HG03565 (cell line): ENCODE measurements at regions not wholly inside any gene's neighbourhood (a gene's known extent, or its start where the extent isn't known, plus 50 kb on each side); places are given as distances from the start of the nearest gene placed in this dataset.

Source experiments
- ATAC-seq: cut with Tn5 transposase; IDR thresholded peaks from one replicate; pipeline ENCODE4 v1.9.1; 2021; ENCODE audit warnings: mild to moderate bottlenecking, moderate library complexity; ENCODE audit not compliant: unreplicated experiment

- no peak for ATAC-seq
Measured at GRCh38 chr5:104774372-104774771, 1211.8 kb upstream of the NUDT12 start.

DNA sequence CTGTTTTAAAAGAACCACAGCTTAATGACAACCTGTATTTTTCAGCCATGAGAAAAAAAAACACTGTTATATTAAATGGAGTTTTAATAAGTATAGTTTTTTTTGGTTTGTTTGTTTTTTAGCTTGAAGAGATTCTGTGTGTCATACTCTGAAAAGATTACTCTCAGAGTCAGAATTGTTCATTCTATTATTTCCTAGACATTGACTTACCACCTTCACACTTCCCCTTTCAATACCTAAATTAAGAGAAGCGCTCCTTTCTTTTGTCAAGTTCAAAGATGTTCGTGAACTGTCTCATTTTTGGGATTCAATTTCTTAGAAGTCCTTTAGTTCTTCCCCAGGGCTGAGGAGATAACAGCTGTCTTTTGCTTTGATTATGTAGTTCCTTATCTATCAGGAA, 1201.6 kb upstream of the NUDT12 start:
- no peak for ATAC-seq

DNA sequence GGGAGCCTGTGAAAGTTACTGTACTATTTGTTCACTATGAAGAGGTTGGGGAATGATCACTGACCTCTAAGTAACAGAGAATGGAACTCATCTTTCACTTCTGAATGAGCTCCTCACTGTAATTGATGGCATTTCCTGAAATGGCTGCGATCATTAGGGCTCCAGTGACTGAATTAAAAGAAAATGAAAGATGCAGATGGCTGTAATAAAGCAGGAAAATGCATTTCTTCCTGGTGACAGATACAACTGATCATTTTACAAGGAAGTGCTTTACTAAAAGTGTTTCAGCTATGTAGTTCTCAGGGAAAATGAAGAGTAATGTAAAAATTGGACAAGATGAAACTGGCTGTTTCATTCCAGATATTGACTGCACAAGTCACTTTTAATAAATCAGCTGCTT, 1200.6 kb upstream of the NUDT12 start:
- ATAC-seq, result no peak

DNA sequence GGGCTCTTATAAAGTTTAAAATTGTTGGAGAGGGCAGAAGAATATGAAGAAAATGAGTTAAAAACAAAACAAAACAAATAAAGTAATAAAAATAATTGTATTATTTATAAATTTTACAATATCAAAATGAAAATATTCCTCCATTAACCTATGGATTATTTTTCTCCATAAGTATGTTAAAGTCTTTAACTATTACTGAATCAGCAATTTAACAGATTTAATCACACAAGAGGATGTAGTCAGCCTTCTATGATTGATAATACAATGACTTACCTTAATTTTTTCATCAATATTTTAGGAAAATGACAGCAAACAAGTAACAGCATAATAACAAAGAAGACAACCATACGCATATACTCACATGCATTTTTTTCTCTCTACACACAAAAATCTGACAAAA, 1195.3 kb upstream of the NUDT12 start:
- no peak for ATAC-seq

GRCh38 chr5:104755806-104756205, 1193.2 kb upstream of the NUDT12 start:
- no peak for ATAC-seq

DNA sequence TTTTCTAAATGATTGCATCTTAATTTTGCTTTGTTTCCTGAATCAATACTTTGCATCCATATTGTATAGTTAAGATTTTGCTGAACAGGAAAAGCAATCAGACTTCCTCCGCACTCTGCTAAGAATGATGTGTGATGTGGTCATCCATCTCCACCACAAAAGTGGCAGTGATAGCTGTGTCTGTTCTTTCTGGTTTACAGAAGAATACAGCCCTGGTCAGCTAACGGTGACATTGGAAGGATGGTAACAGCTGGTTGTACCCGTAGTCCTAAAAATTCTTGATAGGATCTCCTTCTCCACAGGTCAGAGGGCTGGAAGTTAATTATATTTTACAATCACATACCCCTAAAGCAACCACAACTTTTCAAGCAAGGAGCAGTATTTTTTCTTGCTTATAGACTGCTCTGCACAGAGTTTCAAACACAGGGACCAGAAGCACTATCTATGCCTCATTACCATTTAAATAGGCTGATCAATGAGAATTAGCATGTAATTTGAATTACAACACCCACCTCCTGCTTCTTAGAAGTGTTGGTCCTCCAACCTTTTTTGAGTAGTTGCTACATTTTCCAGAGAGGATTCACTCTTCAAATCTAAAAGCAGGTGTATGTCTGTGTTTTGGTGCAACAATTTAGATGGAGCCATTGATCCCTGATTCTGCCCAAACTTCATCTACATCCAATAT, 1191.9 kb upstream of the NUDT12 start:
- ATAC-seq, result no peak

- ATAC-seq, result no peak
Measured at GRCh38 chr5:104751969-104752368, 1189.4 kb upstream of the NUDT12 start.

DNA sequence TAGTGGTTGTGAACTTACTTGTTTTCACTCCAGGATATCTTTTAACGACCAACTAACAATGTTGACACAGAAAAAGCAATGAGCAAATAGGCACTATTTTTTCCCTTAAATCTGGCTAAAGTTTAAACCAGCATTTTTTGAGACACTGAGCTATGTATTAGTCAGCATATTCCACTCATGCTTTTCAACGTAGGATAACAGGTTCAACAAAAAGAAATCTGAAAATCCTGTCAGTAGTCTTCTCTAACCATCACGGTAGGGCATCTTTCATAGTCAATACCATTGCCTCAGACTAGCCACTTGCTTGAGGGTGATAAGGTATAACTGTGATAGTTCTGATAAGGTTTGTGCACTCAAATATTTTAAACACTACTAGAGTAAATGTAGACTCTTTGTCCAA, 1177.3 kb upstream of the NUDT12 start:
- no peak for ATAC-seq

DNA sequence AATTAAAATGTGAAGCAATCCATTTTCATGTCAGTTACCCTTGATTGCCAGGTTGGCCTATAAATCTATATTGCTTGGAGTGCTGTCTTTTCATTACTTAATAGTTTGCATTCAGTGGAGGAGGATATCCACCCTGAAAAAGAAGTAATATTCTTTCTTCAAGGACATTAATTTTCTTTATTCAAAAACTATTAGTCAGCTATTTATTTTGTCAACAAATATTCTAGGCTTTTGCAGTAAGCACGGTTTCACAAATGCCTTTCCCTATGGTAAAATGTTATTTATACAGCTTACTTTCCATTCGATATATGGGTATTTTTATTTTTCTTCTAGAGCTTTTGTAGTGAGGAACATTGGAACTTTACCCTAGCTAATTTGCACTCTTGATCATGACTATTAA, 1176.9 kb upstream of the NUDT12 start:
- no peak for ATAC-seq

DNA sequence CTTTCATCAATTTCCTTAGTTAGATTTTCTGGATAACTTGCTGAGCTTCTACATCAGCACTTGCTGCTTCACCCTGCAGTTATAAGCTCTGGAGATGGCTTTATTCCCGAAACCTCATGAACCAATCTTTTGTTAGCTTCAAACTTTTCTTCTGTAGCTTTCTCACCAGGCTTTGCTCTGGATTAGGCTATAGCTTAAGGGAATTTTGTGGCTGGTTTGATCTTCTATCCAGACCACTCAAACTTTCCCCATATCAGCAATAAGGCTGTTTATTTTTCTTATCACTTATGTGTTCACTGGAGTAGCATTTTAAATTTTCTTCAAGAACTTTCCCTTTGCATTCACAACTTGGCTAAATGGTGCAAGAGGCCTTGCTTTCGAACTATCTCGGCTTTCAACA, 1173.5 kb upstream of the NUDT12 start:
- no peak for ATAC-seq

GRCh38 chr5:104734046-104734445, 1171.5 kb upstream of the NUDT12 start:
- ATAC-seq, result no peak

DNA sequence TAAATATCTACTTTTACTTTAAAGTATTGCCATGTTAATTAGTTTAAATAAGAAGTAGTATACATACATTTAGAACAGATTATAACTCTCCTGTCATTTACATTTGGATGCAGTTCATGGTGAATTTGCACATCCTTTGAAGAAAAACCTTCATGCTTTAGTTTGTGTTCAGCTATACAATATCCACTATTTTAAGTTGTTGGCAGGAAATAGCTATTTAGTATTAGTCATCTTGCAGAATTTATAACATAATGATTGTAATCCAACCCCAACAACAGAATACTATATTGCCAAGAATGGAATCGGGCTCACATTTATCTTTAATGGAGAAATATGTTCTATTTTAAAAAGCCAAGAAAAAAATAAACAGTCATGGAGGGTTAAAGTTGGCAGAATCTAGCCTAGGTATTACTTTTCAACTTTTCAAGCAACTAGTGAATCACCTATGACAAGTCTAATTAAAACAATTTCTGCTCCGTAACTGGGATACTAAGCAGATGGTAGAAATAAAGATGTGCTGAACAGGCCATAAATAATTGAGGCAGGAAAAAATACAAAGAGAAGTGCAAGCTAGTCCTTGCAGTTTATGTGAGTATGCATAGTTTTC, 1170.6 kb upstream of the NUDT12 start:
- ATAC-seq, result no peak

DNA sequence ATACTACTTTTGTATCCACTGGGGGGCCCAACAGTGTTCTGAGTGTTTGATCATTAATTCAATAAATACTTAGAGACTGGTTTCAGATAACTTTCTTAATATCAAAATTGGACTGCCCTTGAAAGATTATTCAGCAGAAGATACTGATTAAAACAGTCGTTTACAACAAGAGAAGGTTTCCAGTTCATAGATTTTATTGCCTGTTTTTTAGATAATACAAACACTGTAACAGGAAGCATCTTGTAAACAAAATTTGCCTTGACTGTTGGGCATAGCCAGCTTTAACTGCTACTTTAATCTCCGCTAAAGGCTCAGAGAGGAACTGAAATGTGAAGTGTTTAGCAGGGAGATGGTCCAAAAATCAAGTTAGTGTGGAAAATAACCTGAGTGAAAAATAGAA, 1168.7 kb upstream of the NUDT12 start:
- ATAC-seq, result no peak

- no peak for ATAC-seq
Measured at GRCh38 chr5:104708027-104708426, 1145.4 kb upstream of the NUDT12 start.

GRCh38 chr5:104706600-104706999, 1144.0 kb upstream of the NUDT12 start:
- no peak for ATAC-seq

DNA sequence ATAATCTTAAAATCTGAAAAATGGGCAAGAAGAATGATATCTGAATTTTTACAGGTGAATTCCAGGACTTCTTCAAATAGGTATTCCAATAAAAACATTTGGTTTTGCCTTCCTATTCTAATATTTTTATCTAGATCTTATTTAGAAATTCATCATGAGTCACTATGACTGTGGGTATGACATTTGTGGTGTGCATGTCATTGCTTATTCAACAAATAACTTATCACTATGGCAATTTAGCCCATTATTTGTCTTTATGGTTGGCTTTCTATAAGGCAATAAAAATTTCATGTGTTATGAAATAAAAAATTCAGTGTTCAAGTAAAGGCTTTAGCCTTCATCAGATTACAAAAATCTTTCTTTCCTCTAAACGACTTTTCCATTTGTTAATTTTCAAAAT, 1139.6 kb upstream of the NUDT12 start:
- ATAC-seq, result no peak

DNA sequence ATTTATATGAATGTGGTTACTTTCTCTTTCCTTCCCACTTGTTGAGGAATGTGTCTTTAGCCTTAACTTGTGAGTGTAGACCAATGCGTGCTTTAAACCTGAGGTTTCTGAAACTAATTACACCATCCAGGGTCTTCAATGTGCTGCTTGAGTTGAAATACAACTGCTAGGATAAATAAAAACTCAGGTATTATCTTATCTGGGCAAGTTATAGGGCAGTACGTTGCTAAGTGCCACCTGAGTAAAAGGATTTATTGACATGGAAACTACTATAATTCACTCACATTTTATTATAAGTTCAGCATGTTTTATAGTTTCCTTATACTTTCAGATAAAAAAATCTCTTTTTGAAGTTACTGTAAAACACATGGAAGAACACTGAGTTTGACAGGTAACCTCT, 1136.8 kb upstream of the NUDT12 start:
- no peak for ATAC-seq

DNA sequence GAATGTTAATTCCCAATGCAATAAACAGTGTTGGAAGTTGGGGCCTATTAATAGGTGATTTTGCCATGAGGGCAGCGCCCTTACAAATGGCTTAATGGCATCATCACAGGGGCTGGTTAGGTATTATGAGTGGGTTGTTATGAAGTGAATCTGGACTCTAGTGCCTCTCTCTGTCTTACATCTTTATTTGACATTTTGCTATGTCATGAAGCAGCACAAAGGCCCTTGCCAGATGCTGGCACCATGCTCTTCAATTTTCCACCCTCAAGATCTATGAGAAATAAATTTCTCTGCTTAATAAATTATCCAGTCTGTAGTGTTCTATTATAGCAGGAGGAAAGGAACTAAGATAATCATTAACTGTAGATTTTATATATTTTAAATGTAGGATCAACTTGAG, 1098.7 kb upstream of the NUDT12 start:
- no peak for ATAC-seq

- ATAC-seq, result no peak
Measured at GRCh38 chr5:104659497-104659896, 1096.9 kb upstream of the NUDT12 start.

- ATAC-seq, result no peak
Measured at GRCh38 chr5:104652271-104652861, 1089.8 kb upstream of the NUDT12 start.

- ATAC-seq, result no peak
Measured at GRCh38 chr5:104650313-104651055, 1087.9 kb upstream of the NUDT12 start.

DNA sequence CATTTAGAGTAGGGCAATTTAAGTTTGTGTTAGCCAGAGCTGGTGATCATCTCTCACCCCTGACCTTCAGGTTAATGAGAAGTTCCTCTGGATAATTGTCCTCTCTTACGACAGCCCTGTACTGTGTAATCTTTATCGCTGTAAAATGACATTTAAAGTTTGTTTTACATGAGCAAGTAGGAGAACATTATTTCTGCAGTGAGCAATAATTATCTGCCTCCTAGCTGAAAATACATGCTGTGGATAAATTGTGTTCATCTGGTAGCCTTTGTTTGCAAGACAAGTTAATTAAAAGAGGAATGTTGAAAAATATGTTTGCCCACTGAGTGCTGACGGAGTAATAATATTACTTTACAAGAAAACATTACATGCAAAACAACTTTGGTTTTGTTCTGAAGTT, 1083.8 kb upstream of the NUDT12 start:
- ATAC-seq, result no peak
